A549 (cell line): ENCODE measurements at regions not wholly inside any gene's neighbourhood (a gene's known extent, or its start where the extent isn't known, plus 50 kb on each side); places are given as distances from the start of the nearest gene placed in this dataset.

Source experiments
- ATAC-seq, 2 experiments: fragments of 200-7000 bp in 1 of 2; fragments of >200 bp in 1 of 2; cut with Nextera tagmentation in 1 of 2; cut with Tn5 transposase in 1 of 2; 3 replicates each; pipeline versions ENCODE4 v1.8.0 to v1.9.1; 2018 to 2020; ENCODE audit warnings: mild to moderate bottlenecking in 1 of 2, moderate library complexity in 1 of 2
- CTCF ChIA-PET: fragments of 300-600 bp; sonication (Branson Sonifier 250); formaldehyde crosslinking; extraction: SDS; loops from one replicate; lab custom pipeline; 2021; ENCODE audit warnings: antibody characterized with exemption, inconsistent platforms; lab: Yijun Ruan, JAX
- POLR2A ChIA-PET: fragments of 350-600 bp; formaldehyde crosslinking; extraction: SDS; loops from one replicate; lab custom pipeline; 2021; ENCODE audit warnings: antibody characterized with exemption, inconsistent platforms; lab: Yijun Ruan, JAX
- DNase-seq, 2 experiments: peaks; one replicate each; pipeline versions ENCODE4 v3.0.0 to v3.0.0-alpha.2; 2011 to 2016; ENCODE audit warnings: low read depth in 1 of 2, low spot score in 1 of 2
- FAIRE-seq: peaks from 2 replicates; lab custom pipeline; 2011; peaks lifted over from hg19 to GRCh38; lab: Jason Lieb, UNC
- H3K27ac ChIP-seq, 2 experiments: fragments of >200 bp; sonication (Bioruptor Twin); formaldehyde crosslinking; 3 replicates each; pipeline ENCODE4 v1.5.1; 2016 to 2017
- H3K4me1 ChIP-seq: fragments of >200 bp; sonication (Bioruptor Twin); formaldehyde crosslinking; 3 replicates; pipeline ENCODE4 v1.6.1; 2016
- H3K4me2 ChIP-seq: fragments of >200 bp; sonication (Bioruptor Twin); formaldehyde crosslinking; 3 replicates; pipeline ENCODE4 v1.6.1; 2016
- H3K4me3 ChIP-seq: fragments of >200 bp; sonication (Bioruptor Twin); formaldehyde crosslinking; 3 replicates; pipeline ENCODE4 v1.5.1; 2016
- H3K9me3 ChIP-seq: fragments of >200 bp; sonication (Bioruptor Twin); formaldehyde crosslinking; 3 replicates; pipeline ENCODE4 v1.6.1; 2016
- CBX2 ChIP-seq: fragments of 200-600 bp; sonication (generic); IDR thresholded peaks from 2 replicates; pipeline ENCODE4 v1.6.1; 2016; ENCODE audit warnings: low read depth, mild to moderate bottlenecking, borderline replicate concordance
- CBX8 ChIP-seq: fragments of 200-600 bp; sonication (generic); IDR thresholded peaks from 2 replicates; pipeline ENCODE4 v1.6.1; 2016
- CHD4 ChIP-seq: fragments of 200-600 bp; sonication (generic); IDR thresholded peaks from 2 replicates; pipeline ENCODE4 v1.6.1; 2016; ENCODE audit warnings: antibody characterized with exemption, mild to moderate bottlenecking, borderline replicate concordance
- EHMT2 ChIP-seq: fragments of 200-600 bp; sonication (generic); IDR thresholded peaks from 2 replicates; pipeline ENCODE4 v1.6.1; 2016; ENCODE audit warnings: antibody characterized with exemption, low read depth, mild to moderate bottlenecking, moderate library complexity
- EP300 ChIP-seq, 2 experiments: fragments of >200 bp; sonication (Bioruptor Twin); formaldehyde crosslinking; IDR thresholded peaks; 2 replicates in 1 of 2; 3 replicates in 1 of 2; pipeline ENCODE4 v1.6.1; 2016 to 2017
- HEYL ChIP-seq: fragments of 250-450 bp; sonication (Bioruptor Pico); IDR thresholded peaks from 2 replicates; pipeline ENCODE4 v1.8.0; 2021; ENCODE audit warnings: mild to moderate bottlenecking, moderate library complexity
- HMGXB4 ChIP-seq: fragments of 250-450 bp; sonication (Bioruptor Pico); IDR thresholded peaks from 2 replicates; pipeline ENCODE4 v1.5.0; 2021; ENCODE audit warnings: mild to moderate bottlenecking, moderate library complexity, borderline replicate concordance
- JUNB ChIP-seq: fragments of >200 bp; sonication (Bioruptor Twin); formaldehyde crosslinking; IDR thresholded peaks from 2 replicates; pipeline ENCODE4 v1.6.1; 2016
- MAFK ChIP-seq: fragments of 450-650 bp; IDR thresholded peaks from 2 replicates; pipeline ENCODE4 v1.6.1; 2014; ENCODE audit not compliant: partially characterized antibody
- MAX ChIP-seq: IDR thresholded peaks from 2 replicates; pipeline ENCODE4 v1.6.1; 2012
- MAZ ChIP-seq: fragments of 150-350 bp; IDR thresholded peaks from 2 replicates; pipeline ENCODE4 v1.6.1; 2014; ENCODE audit warnings: antibody characterized with exemption, low read depth, low read length, borderline replicate concordance
- NR3C1 ChIP-seq: fragments of >200 bp; sonication (Bioruptor Twin); formaldehyde crosslinking; IDR thresholded peaks from 3 replicates; pipeline ENCODE4 v1.6.1; 2017
- PHF8 ChIP-seq: fragments of 200-600 bp; sonication (generic); IDR thresholded peaks from 2 replicates; pipeline ENCODE4 v1.6.1; 2016; ENCODE audit warnings: low read depth, mild to moderate bottlenecking, antibody characterized with exemption, moderate library complexity, borderline replicate concordance
- POLR2A ChIP-seq: IDR thresholded peaks from 2 replicates; pipeline ENCODE4 v1.6.1; 2012; ENCODE audit warnings: mild to moderate bottlenecking, low read length
- REST ChIP-seq: fragments of 200-600 bp; sonication (generic); IDR thresholded peaks from 2 replicates; pipeline ENCODE4 v1.6.1; 2016; ENCODE audit warnings: antibody characterized with exemption, mild to moderate bottlenecking, moderate library complexity
- RFX5 ChIP-seq: fragments of 450-650 bp; IDR thresholded peaks from 2 replicates; pipeline ENCODE4 v1.7.1; 2014; ENCODE audit warnings: antibody characterized with exemption, mild to moderate bottlenecking, moderate library complexity
- SMC3 ChIP-seq: fragments of >200 bp; sonication (Bioruptor Twin); formaldehyde crosslinking; IDR thresholded peaks from 3 replicates; pipeline ENCODE4 v1.6.1; 2018; ENCODE audit warnings: inconsistent platforms
- TFCP2L1 ChIP-seq: fragments of 250-450 bp; sonication (Bioruptor Pico); IDR thresholded peaks from 2 replicates; pipeline ENCODE4 v1.5.0; 2021; ENCODE audit warnings: mild to moderate bottlenecking
- TP53 ChIP-seq: fragments of 250-450 bp; sonication (Bioruptor Pico); IDR thresholded peaks from 2 replicates; pipeline ENCODE4 v1.5.0; 2021; ENCODE audit warnings: mild to moderate bottlenecking, moderate library complexity
- ZC3H11A ChIP-seq: fragments of 450-650 bp; IDR thresholded peaks from 2 replicates; pipeline ENCODE4 v1.6.1; 2014; ENCODE audit warnings: antibody characterized with exemption, mild to moderate bottlenecking
- ZSCAN20 ChIP-seq: fragments of 250-450 bp; sonication (Bioruptor Pico); IDR thresholded peaks from 2 replicates; pipeline ENCODE4 v1.8.0; 2022; ENCODE audit warnings: mild to moderate bottlenecking, moderate library complexity
- WGBS: methylation state at CpG from one replicate; pipeline ENCODE4 v1.1.6; 2017; ENCODE audit errors: missing lambda C conversion rate; 5-methylcytosine and 5-hydroxymethylcytosine counted together

DNA sequence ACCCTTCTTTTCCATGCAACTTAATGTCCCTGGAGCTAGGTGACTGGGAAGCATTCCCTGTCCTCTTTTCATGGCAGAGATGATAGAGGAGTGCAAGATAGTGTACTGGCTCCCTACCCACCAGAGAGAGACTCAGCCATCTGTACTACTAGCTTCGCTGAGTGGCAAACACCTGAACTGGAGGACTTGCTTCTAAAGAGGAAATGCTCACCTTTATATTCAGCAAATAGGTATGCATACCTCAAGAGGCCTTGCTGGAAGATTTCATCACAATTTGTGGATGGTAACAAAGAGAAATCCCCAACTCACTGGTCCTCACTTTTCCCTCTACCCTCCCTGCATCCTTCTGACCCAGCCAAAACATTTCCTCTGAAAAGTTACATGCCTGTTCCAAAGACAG is 124.1 kb downstream of the FOXA2 start (continued):
- TF ChIP-seq REST (no peak), PHF8 (no peak), HMGXB4 (CRISPR knock-in tag) (no peak), CBX2 (no peak), CHD4 (no peak)

- ATAC-seq = no peak
- TF ChIP-seq CHD4 (no peak), NR3C1 (no peak), MAFK (no peak), MAZ (no peak), EP300 (IDR thresholded peaks at IDR 0.05) (no peak; a peak in 1 of 5 replicates), MAX (no peak), SMC3 (no peak), TP53 (CRISPR knock-in tag) (no peak)
- no peak for DNase-seq
- peaks cover 3% of the 10 kb centered on the region; the same call in 1 of the 3 replicates for H3K9me3 ChIP-seq
- H3K4me1 ChIP-seq = peaks cover 27% of the 10 kb centered on the region
- H3K4me2 ChIP-seq = no peak overlapping the region
- CTCF ChIA-PET = interaction anchor here (1.0 to 6.2 kb wide), 4 partner anchors 13 to 131 kb away, joined by 3 to 32 read pairs (median 8); no protein-coding TSS in a partner anchor
- H3K4me3 ChIP-seq = no peak overlapping the region
- FAIRE-seq = no peak
- H3K27ac ChIP-seq = no peak overlapping the region
- POLR2A ChIA-PET = no interaction called here
Measured at GRCh38 chr20:22459754-22460153, 124.6 kb downstream of the FOXA2 start.

GRCh38 chr20:22456109-22456508 is 128.3 kb downstream of the FOXA2 start:
- Histone ChIP-seq H3K4me1 (no peaks in the 10 kb centered on the region), H3K27ac (peak overlapping the region in 1 of 2 experiments; percentile 31; a peak in 2 of 6 replicates), H3K4me2 (no peak overlapping the region), H3K4me3 (no peak overlapping the region), H3K9me3 (no peaks in the 10 kb centered on the region)
- TF ChIP-seq HEYL (CRISPR knock-in tag) (no peak), TFCP2L1 (no peak), TP53 (CRISPR knock-in tag) (no peak), POLR2A (no peak), ZC3H11A (no peak)
- POLR2A ChIA-PET = no interaction called here
- WGBS = 93% methylated on average over 3 of the region's 3 CpGs
- FAIRE-seq (no peak), DNase-seq (no peak), ATAC-seq (no peak)
- CTCF ChIA-PET = no interaction called here

DNA sequence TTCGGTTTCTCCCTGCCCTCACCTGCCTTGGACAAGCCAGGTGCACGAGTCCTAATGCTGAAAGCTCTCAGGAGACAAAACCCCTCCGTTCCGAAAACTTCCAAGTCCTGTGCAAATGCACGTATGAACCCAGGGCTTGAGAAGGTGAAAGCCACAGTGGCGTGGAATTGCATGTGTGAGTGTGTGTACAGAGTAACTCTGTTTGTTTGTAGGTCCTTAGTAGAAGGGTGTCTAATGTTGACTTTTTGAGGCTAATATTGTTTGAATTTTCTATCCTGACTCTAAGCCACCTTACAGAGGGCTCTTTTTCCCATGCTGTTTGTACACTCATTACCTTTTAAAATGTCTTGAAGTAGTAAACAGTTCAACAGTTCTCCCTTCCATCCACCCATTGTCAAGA is 129.1 kb downstream of the FOXA2 start:
- TF ChIP-seq ZSCAN20 (CRISPR knock-in tag) (no peak), EHMT2 (no peak), CBX8 (no peak), RFX5 (no peak), JUNB (no peak), HEYL (CRISPR knock-in tag) (no peak)
- 75% methylated on average over 6 of the region's 6 CpGs for WGBS
- H3K27ac ChIP-seq = peak overlapping the region in 1 of 2 experiments; percentile 31; a peak in 3 of 6 replicates
- FAIRE-seq = no peak
- DNase-seq = no peak
- ATAC-seq = no peak
- POLR2A ChIA-PET = no interaction called here
- no peak overlapping the region for H3K4me3 ChIP-seq
- no peak overlapping the region for H3K4me2 ChIP-seq
- no peaks in the 10 kb centered on the region for H3K4me1 ChIP-seq
- H3K9me3 ChIP-seq = no peaks in the 10 kb centered on the region
- CTCF ChIA-PET = interaction anchor here (1.0 to 5.3 kb wide), 3 partner anchors 26 to 115 kb away, joined by 3 to 36 read pairs (median 29); no protein-coding TSS in a partner anchor
